ENCODE measurements at regions not wholly inside any gene's neighbourhood (a gene's known extent, or its start where the extent isn't known, plus 50 kb on each side); places are given as distances from the start of the nearest gene placed in this dataset.

DNA sequence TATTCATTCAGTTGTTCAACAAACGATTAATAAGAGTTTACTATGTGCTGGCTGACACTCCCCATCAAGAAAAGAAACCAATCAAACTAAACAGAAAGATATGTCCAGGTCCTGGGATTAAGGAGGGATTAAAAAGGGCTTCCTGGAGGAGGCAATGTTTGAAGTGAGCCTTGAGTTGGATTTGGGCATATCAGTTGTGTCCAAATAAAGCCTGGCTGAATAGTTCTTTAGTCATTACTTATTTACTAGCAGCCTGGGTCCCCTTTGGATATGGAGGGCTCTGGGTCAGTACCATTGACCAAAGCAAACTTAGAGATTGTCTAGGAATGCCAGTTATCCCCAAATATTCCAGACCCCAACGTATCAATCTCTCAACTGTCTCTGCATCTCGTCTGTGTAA lies 117.7 kb downstream of the COPRS start:
- TF ChIP-seq CTCF (conservative IDR thresholded peaks at IDR 0.05 in 1 of 2, IDR thresholded peaks at IDR 0.05 in 1 of 2; ENCODE audit: extremely low read depth in 1 of 2, insufficient read depth in 1 of 2, low read depth in 1 of 2, low read length in 2 of 2) (no peak), EZH2 (IDR thresholded peaks at IDR 0.05; ENCODE audit: borderline replicate concordance, low read length) (no peak)
